Right kidney (tissue), 1 donor: ENCODE measurements at regions not wholly inside any gene's neighbourhood (a gene's known extent, or its start where the extent isn't known, plus 50 kb on each side); places are given as distances from the start of the nearest gene placed in this dataset.

ENCODE experiments used
- DNase-seq: peaks from one replicate; pipeline ENCODE4 v3.0.0-alpha.2; 2016

- DNase-seq, result no peak
Measured at GRCh38 chr13:109397285-109397684, 389.1 kb downstream of the IRS2 start.

GRCh38 chr13:109396266-109396665, 390.1 kb downstream of the IRS2 start:
- no peak for DNase-seq

- no peak for DNase-seq
Measured at GRCh38 chr13:109395014-109395413, 391.4 kb downstream of the IRS2 start.

- no peak for DNase-seq
Measured at GRCh38 chr13:109394311-109394988, 391.9 kb downstream of the IRS2 start.

GRCh38 chr13:109393045-109393444, 393.3 kb downstream of the IRS2 start:
- no peak for DNase-seq

GRCh38 chr13:109390391-109390790, 396.0 kb downstream of the IRS2 start:
- no peak for DNase-seq

- no peak for DNase-seq
Measured at GRCh38 chr13:109389892-109390345, 396.5 kb downstream of the IRS2 start.

- DNase-seq, result no peak
Measured at GRCh38 chr13:109389456-109389855, 396.9 kb downstream of the IRS2 start.

GRCh38 chr13:109387471-109387870, 398.9 kb downstream of the IRS2 start:
- no peak for DNase-seq

- no peak for DNase-seq
Measured at GRCh38 chr13:109385242-109385560, 401.2 kb downstream of the IRS2 start.

GRCh38 chr13:109384491-109385241, 401.7 kb downstream of the IRS2 start:
- DNase-seq, result no peak

- no peak for DNase-seq
Measured at GRCh38 chr13:109383683-109384082, 402.7 kb downstream of the IRS2 start.

GRCh38 chr13:109381546-109382180, 404.7 kb downstream of the IRS2 start:
- DNase-seq, result no peak

GRCh38 chr13:109380457-109380856, 405.9 kb downstream of the IRS2 start:
- DNase-seq, result no peak

GRCh38 chr13:109379930-109380329, 406.5 kb downstream of the IRS2 start:
- DNase-seq, result no peak

- DNase-seq, result no peak
Measured at GRCh38 chr13:109376936-109377335, 409.4 kb downstream of the IRS2 start.

- DNase-seq, result no peak
Measured at GRCh38 chr13:109374609-109375200, 411.7 kb downstream of the IRS2 start.

GRCh38 chr13:109372666-109373065, 413.7 kb downstream of the IRS2 start:
- no peak for DNase-seq

GRCh38 chr13:109371066-109371465, 415.3 kb downstream of the IRS2 start:
- DNase-seq, result no peak

- DNase-seq, result no peak
Measured at GRCh38 chr13:109370496-109370895, 415.9 kb downstream of the IRS2 start.

- DNase-seq, result no peak
Measured at GRCh38 chr13:109369353-109370052, 416.9 kb downstream of the IRS2 start.

- DNase-seq, result no peak
Measured at GRCh38 chr13:109368230-109368629, 418.2 kb downstream of the IRS2 start.

- DNase-seq, result no peak
Measured at GRCh38 chr13:109366525-109366924, 419.9 kb downstream of the IRS2 start.
